Nephron progenitor cell (in vitro differentiated cells): ENCODE measurements at regions not wholly inside any gene's neighbourhood (a gene's known extent, or its start where the extent isn't known, plus 50 kb on each side); places are given as distances from the start of the nearest gene placed in this dataset.
"Not testable (repeated sequence)": the region's sequence is repeated elsewhere in the genome, so short reads cannot be mapped to it uniquely, and the experiment has no call there.

ENCODE experiments used
- DNase-seq: peaks from one replicate; pipeline ENCODE4 v3.0.0; 2021
- H3K27ac Mint-ChIP-seq: 2 replicates; pipeline ENCODE4 v1.8.0; 2021; ENCODE audit warnings: mild to moderate bottlenecking, moderate library complexity, mixed read lengths
- H3K27me3 Mint-ChIP-seq: 2 replicates; pipeline ENCODE4 v1.8.0; 2021; ENCODE audit warnings: mild to moderate bottlenecking, low read depth, mixed read lengths; ENCODE audit not compliant: poor library complexity
- H3K36me3 Mint-ChIP-seq: 2 replicates; pipeline ENCODE4 v1.8.0; 2021; ENCODE audit warnings: low read depth, mixed read lengths
- H3K4me1 Mint-ChIP-seq: 2 replicates; pipeline ENCODE4 v1.8.0; 2021; ENCODE audit warnings: mixed read lengths
- H3K4me3 Mint-ChIP-seq: 2 replicates; pipeline ENCODE4 v1.8.0; 2021; ENCODE audit warnings: mild to moderate bottlenecking, moderate library complexity, mixed read lengths
- H3K9me3 Mint-ChIP-seq: 2 replicates; pipeline ENCODE4 v1.8.0; 2021; ENCODE audit warnings: mild to moderate bottlenecking, moderate library complexity, mixed read lengths
- CTCF ChIP-seq: fragments of 200-600 bp; sonication (generic); IDR thresholded peaks from 2 replicates; pipeline ENCODE4 v1.5.0; 2021; ENCODE audit warnings: antibody characterized with exemption

DNA sequence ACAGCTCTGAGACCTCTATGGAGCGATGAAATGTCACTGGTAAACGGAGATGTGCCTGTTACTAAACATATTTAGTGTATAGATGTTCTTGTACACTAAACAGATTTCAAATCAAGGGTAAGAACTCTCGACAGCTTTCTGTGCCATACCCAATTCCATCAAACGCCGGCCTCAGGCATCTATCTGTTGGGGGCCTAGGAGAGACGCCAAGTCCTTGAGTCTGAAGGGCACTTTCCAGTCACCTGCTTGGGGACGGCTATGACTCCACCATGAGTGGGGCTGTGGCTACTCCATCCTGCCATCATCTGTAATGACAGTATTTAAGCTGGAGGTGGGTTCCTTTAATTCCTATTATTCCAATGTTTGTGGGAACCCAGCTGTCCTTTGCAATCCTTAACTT, 87.8 kb downstream of the SHANK2 start:
- Mint-ChIP-seq H3K4me1 (no peaks in the 10 kb centered on the region), H3K9me3 (peaks cover 14% of the 10 kb centered on the region), H3K27me3 (peaks cover 43% of the 10 kb centered on the region), H3K36me3 (no peaks in the 10 kb centered on the region), H3K4me3 (no peak overlapping the region), H3K27ac (no peak overlapping the region)
- no peak for DNase-seq
- no peak for TF ChIP-seq CTCF

DNA sequence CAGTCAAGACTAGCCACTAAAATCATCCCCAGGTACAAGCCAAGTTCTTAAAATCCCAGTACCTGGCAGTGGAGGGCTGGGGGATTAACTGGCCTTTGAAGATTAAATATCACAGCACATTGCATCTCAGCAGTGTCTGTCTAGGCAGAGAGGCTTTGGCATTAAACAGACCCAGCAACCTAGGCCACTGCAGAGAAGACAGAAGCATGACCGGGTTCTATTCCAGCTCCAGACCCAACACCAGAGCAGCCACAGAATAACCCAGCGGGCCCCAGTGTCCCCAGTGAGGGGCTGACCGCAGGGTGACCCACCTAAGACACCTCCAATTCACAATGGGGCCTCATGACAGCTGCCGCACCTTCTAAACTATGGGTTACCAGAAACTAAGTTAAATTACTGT, 88.2 kb downstream of the SHANK2 start:
- no peak for DNase-seq
- Mint-ChIP-seq H3K4me1 (no peaks in the 10 kb centered on the region), H3K9me3 (peaks cover 17% of the 10 kb centered on the region), H3K27me3 (peaks cover 47% of the 10 kb centered on the region), H3K4me3 (no peak overlapping the region), H3K36me3 (no peaks in the 10 kb centered on the region), H3K27ac (no peak overlapping the region)
- TF ChIP-seq CTCF, result no peak

- no peak for TF ChIP-seq CTCF
- DNase-seq, result no peak
- peaks cover 55% of the 10 kb centered on the region for H3K27me3 Mint-ChIP-seq
- no peak overlapping the region for H3K27ac Mint-ChIP-seq
- H3K4me3 Mint-ChIP-seq, result no peak overlapping the region
- H3K9me3 Mint-ChIP-seq, result peaks cover 13% of the 10 kb centered on the region
- no peaks in the 10 kb centered on the region for H3K4me1 Mint-ChIP-seq
- H3K36me3 Mint-ChIP-seq, result no peaks in the 10 kb centered on the region
Measured at GRCh38 chr11:71163371-71163770, 89.0 kb downstream of the SHANK2 start.

DNA sequence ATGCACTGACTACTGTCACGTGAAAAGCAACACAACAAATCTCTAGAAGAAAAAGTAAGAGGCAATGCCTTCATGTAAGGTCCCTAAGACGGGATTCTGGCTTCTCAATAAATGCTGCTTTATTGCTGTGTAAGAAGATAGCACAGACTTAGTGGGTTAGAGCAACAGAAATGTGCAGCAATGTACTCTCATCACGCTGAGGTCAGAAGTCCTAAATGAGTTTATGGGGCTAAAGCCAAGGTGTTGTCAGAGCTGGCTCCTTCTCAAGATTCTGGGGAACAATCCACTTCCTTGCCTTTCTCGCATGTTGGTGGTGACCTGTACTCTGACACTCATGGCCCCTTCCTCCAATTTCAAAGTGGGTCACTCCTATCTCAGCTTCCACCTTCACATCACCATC, 93.4 kb downstream of the SHANK2 start:
- TF ChIP-seq CTCF, result no peak
- H3K27me3 Mint-ChIP-seq, result peaks cover 73% of the 10 kb centered on the region
- no peak overlapping the region for H3K27ac Mint-ChIP-seq
- peaks cover 11% of the 10 kb centered on the region for H3K4me1 Mint-ChIP-seq
- H3K36me3 Mint-ChIP-seq, result no peaks in the 10 kb centered on the region
- H3K4me3 Mint-ChIP-seq, result no peak overlapping the region
- no peak for DNase-seq
- peaks cover 12% of the 10 kb centered on the region for H3K9me3 Mint-ChIP-seq

- H3K27ac Mint-ChIP-seq, result not testable (repeated sequence)
Measured at GRCh38 chr11:71157676-71158075, 94.7 kb downstream of the SHANK2 start.

GRCh38 chr11:71156301-71156700, 96.1 kb downstream of the SHANK2 start:
- peak overlapping the region; percentile 25 for H3K27ac Mint-ChIP-seq

More at GRCh38 chr11:71157676-71158075, 94.7 kb downstream of the SHANK2 start:
- not testable (repeated sequence) for H3K4me3 Mint-ChIP-seq, DNase-seq, H3K36me3 Mint-ChIP-seq
- Mint-ChIP-seq H3K9me3 (peaks cover 12% of the 10 kb centered on the region), H3K4me1 (peaks cover 20% of the 10 kb centered on the region), H3K27me3 (peaks cover 81% of the 10 kb centered on the region)

More at GRCh38 chr11:71156301-71156700, 96.1 kb downstream of the SHANK2 start:
- no peak for DNase-seq
- H3K4me3 Mint-ChIP-seq, result no peak overlapping the region
- peaks cover 84% of the 10 kb centered on the region for H3K27me3 Mint-ChIP-seq
- H3K4me1 Mint-ChIP-seq, result peaks cover 33% of the 10 kb centered on the region
- no peak for TF ChIP-seq CTCF
- H3K9me3 Mint-ChIP-seq, result peaks cover 12% of the 10 kb centered on the region
- H3K36me3 Mint-ChIP-seq, result no peaks in the 10 kb centered on the region
